Liver (tissue), 8 donors: ENCODE measurements at regions not wholly inside any gene's neighbourhood (a gene's known extent, or its start where the extent isn't known, plus 50 kb on each side); places are given as distances from the start of the nearest gene placed in this dataset.
A peak's percentile ranks its signal among the peaks of the same experiment; 100 is the strongest.

Source experiments
- DNase-seq: peaks from one replicate; pipeline ENCODE4 v3.0.0-alpha.2; 2017; ENCODE audit warnings: low spot score
- H3K27ac ChIP-seq, 2 donors: one replicate each; pipeline ENCODE4 v1.7.0; 2013; ENCODE audit warnings: inconsistent platforms in 2 of 2, low read length in 2 of 2, control low read depth in 1 of 2, low read depth in 1 of 2, mild to moderate bottlenecking in 1 of 2
- H3K27me3 ChIP-seq, 4 donors: one replicate each; pipeline versions ENCODE4 v1.6.1 to v1.7.0; 2013; ENCODE audit warnings: low read length in 3 of 4, inconsistent platforms in 1 of 4, mild to moderate bottlenecking in 1 of 4, moderate library complexity in 1 of 4; ENCODE audit not compliant: control insufficient read depth in 4 of 4, insufficient read depth in 4 of 4
- H3K36me3 ChIP-seq, 4 donors: one replicate each; pipeline versions ENCODE4 v1.6.1 to v1.7.0; 2013; ENCODE audit warnings: low read length in 3 of 4, mild to moderate bottlenecking in 3 of 4, low read depth in 1 of 4, moderate library complexity in 1 of 4; ENCODE audit not compliant: control insufficient read depth in 4 of 4, insufficient read depth in 3 of 4
- H3K4me1 ChIP-seq, 4 donors: one replicate each; pipeline versions ENCODE4 v1.6.1 to v1.7.0; 2013; ENCODE audit warnings: low read length in 3 of 4, mild to moderate bottlenecking in 3 of 4, moderate library complexity in 1 of 4; ENCODE audit not compliant: control insufficient read depth in 4 of 4, insufficient read depth in 4 of 4
- H3K4me3 ChIP-seq, 3 donors: one replicate each; pipeline versions ENCODE4 v1.6.1 to v1.7.0; 2013; ENCODE audit warnings: low read length in 3 of 3, control low read depth in 1 of 3, low read depth in 1 of 3, mild to moderate bottlenecking in 1 of 3
- H3K9ac ChIP-seq, 2 donors: one replicate each; pipeline ENCODE4 v1.7.0; 2013; ENCODE audit warnings: low read length in 2 of 2, mild to moderate bottlenecking in 2 of 2, moderate library complexity in 2 of 2, control low read depth in 1 of 2, low read depth in 1 of 2
- H3K9me3 ChIP-seq, 4 donors: one replicate each; pipeline versions ENCODE4 v1.6.1 to v1.7.0; 2013; ENCODE audit warnings: low read length in 3 of 4; ENCODE audit not compliant: control insufficient read depth in 4 of 4
- ATF3 ChIP-seq: IDR thresholded peaks from 2 replicates; pipeline ENCODE4 v1.6.1; 2016; ENCODE audit warnings: antibody characterized with exemption
- EGR1 ChIP-seq, 2 donors: IDR thresholded peaks; 2 replicates each; pipeline ENCODE4 v1.6.1; 2016 to 2018; ENCODE audit warnings: antibody characterized with exemption in 2 of 2, low read depth in 2 of 2
- FOXA1 ChIP-seq: IDR thresholded peaks from 2 replicates; pipeline ENCODE4 v1.6.1; 2016; ENCODE audit warnings: antibody characterized with exemption
- FOXA2 ChIP-seq: IDR thresholded peaks from 2 replicates; pipeline ENCODE4 v1.6.1; 2016; ENCODE audit warnings: antibody characterized with exemption
- GABPA ChIP-seq, 2 donors: IDR thresholded peaks in 1 of 2; conservative IDR thresholded peaks in 1 of 2; 2 replicates each; pipeline ENCODE4 v1.6.1; 2016; ENCODE audit warnings: antibody characterized with exemption in 2 of 2, mild to moderate bottlenecking in 1 of 2, moderate library complexity in 1 of 2
- HNF4A ChIP-seq, 2 donors: conservative IDR thresholded peaks; 2 replicates each; pipeline ENCODE4 v1.6.1; 2016; ENCODE audit warnings: antibody characterized with exemption in 2 of 2, mild to moderate bottlenecking in 2 of 2
- HNF4G ChIP-seq: IDR thresholded peaks from 2 replicates; pipeline ENCODE4 v1.6.1; 2016; ENCODE audit warnings: antibody characterized with exemption
- JUND ChIP-seq, 2 donors: IDR thresholded peaks; 2 replicates each; pipeline ENCODE4 v1.6.1; 2016; ENCODE audit warnings: antibody characterized with exemption in 2 of 2
- MAX ChIP-seq: IDR thresholded peaks from 2 replicates; pipeline ENCODE4 v1.6.1; 2016; ENCODE audit warnings: antibody characterized with exemption
- NR2F2 ChIP-seq: IDR thresholded peaks from 2 replicates; pipeline ENCODE4 v1.6.1; 2016; ENCODE audit warnings: antibody characterized with exemption
- RAD21 ChIP-seq, 2 donors: IDR thresholded peaks; 2 replicates each; pipeline ENCODE4 v1.6.1; 2016; ENCODE audit warnings: antibody characterized with exemption in 2 of 2, mild to moderate bottlenecking in 2 of 2
- RXRA ChIP-seq, 2 donors: IDR thresholded peaks; 2 replicates each; pipeline ENCODE4 v1.6.1; 2017 to 2018; ENCODE audit warnings: antibody characterized with exemption in 2 of 2, mild to moderate bottlenecking in 1 of 2
- SP1 ChIP-seq: IDR thresholded peaks from 2 replicates; pipeline ENCODE4 v1.6.1; 2018; ENCODE audit warnings: antibody characterized with exemption, mild to moderate bottlenecking
- TAF1 ChIP-seq: conservative IDR thresholded peaks from 2 replicates; pipeline ENCODE4 v1.6.1; 2016; ENCODE audit warnings: antibody characterized with exemption, mild to moderate bottlenecking
- YY1 ChIP-seq: IDR thresholded peaks from 2 replicates; pipeline ENCODE4 v1.6.1; 2016; ENCODE audit warnings: antibody characterized with exemption, mild to moderate bottlenecking
- ZBTB33 ChIP-seq: IDR thresholded peaks from 2 replicates; pipeline ENCODE4 v1.6.1; 2016; ENCODE audit warnings: antibody characterized with exemption
- WGBS: extraction: QIAGEN DNeasy Blood & Tissue Kit; methylation state at CpG from one replicate; pipeline ENCODE4 v1.1.7; 2013; 5-methylcytosine and 5-hydroxymethylcytosine counted together
- TF ChIP-seq, protein P1 (sequence below): IDR thresholded peaks from 2 replicates; pipeline ENCODE4 v1.6.1; 2016; ENCODE audit warnings: antibody characterized with exemption, mild to moderate bottlenecking
- TF ChIP-seq, protein P2 (sequence below): fragments of 150-350 bp; IDR thresholded peaks from 2 replicates; pipeline ENCODE4 v1.5.1; 2017; ENCODE audit warnings: improper control_type of control experiment, low read depth, low read length; ENCODE audit not compliant: missing input control
- donor health status: healthy.
- donor health status: healthy.
- donor health status: healthy.
- donor health status: healthy.
- donor health status: healthy.

- Histone ChIP-seq H3K4me3 (no peak overlapping the region), H3K9ac (no peak overlapping the region), H3K9me3 (no peaks in the 10 kb centered on the region), H3K4me1 (peaks cover 0 to 6% (median 1%) of the 10 kb centered on the region in 4 donors), H3K27ac (no peak overlapping the region), H3K27me3 (no peaks in the 10 kb centered on the region), H3K36me3 (no peaks in the 10 kb centered on the region)
- WGBS: 30% methylated on average over 1 of the region's 1 CpG
- TF ChIP-seq HNF4A (conservative IDR thresholded peaks at IDR 0.05) (peak in 1 of 2 donors; percentile 52), FOXA1 (peak; percentile 94), YY1 (peak; percentile 63), FOXA2 (peak; percentile 93), MAX (no peak)
- DNase-seq: no peak
Observed at GRCh38 chr16:51821527-51821926, 670.5 kb upstream of the SALL1 start.

- Histone ChIP-seq H3K27ac (no peak overlapping the region), H3K4me3 (no peak overlapping the region), H3K9ac (no peak overlapping the region), H3K9me3 (no peaks in the 10 kb centered on the region), H3K36me3 (no peaks in the 10 kb centered on the region), H3K4me1 (peaks cover 0 to 6% (median 1%) of the 10 kb centered on the region in 4 donors), H3K27me3 (no peaks in the 10 kb centered on the region)
- TF ChIP-seq GABPA (IDR thresholded peaks at IDR 0.05 in 1 of 2, conservative IDR thresholded peaks at IDR 0.05 in 1 of 2): no peak
- TF ChIP-seq FOXA2: no peak
- TF ChIP-seq EGR1 (IDR thresholded peaks at IDR 0.05; ENCODE audit: low read depth in 2 of 2): no peak
- no peak for TF ChIP-seq RXRA (IDR thresholded peaks at IDR 0.05)
- no peak for TF ChIP-seq HNF4G
- TF ChIP-seq YY1: no peak
- TF ChIP-seq HNF4A (conservative IDR thresholded peaks at IDR 0.05): no peak
- TF ChIP-seq NR2F2: no peak
- TF ChIP-seq FOXA1: no peak
- no peak for TF ChIP-seq TAF1
- TF ChIP-seq, protein P1, sequence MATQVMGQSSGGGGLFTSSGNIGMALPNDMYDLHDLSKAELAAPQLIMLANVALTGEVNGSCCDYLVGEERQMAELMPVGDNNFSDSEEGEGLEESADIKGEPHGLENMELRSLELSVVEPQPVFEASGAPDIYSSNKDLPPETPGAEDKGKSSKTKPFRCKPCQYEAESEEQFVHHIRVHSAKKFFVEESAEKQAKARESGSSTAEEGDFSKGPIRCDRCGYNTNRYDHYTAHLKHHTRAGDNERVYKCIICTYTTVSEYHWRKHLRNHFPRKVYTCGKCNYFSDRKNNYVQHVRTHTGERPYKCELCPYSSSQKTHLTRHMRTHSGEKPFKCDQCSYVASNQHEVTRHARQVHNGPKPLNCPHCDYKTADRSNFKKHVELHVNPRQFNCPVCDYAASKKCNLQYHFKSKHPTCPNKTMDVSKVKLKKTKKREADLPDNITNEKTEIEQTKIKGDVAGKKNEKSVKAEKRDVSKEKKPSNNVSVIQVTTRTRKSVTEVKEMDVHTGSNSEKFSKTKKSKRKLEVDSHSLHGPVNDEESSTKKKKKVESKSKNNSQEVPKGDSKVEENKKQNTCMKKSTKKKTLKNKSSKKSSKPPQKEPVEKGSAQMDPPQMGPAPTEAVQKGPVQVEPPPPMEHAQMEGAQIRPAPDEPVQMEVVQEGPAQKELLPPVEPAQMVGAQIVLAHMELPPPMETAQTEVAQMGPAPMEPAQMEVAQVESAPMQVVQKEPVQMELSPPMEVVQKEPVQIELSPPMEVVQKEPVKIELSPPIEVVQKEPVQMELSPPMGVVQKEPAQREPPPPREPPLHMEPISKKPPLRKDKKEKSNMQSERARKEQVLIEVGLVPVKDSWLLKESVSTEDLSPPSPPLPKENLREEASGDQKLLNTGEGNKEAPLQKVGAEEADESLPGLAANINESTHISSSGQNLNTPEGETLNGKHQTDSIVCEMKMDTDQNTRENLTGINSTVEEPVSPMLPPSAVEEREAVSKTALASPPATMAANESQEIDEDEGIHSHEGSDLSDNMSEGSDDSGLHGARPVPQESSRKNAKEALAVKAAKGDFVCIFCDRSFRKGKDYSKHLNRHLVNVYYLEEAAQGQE: no peak
- no peak for TF ChIP-seq ZBTB33
- no peak for TF ChIP-seq RAD21 (IDR thresholded peaks at IDR 0.05)
- no peak for TF ChIP-seq SP1
- no peak for TF ChIP-seq JUND (IDR thresholded peaks at IDR 0.05)
- TF ChIP-seq ATF3: no peak
- TF ChIP-seq MAX: no peak
- TF ChIP-seq, protein P2, sequence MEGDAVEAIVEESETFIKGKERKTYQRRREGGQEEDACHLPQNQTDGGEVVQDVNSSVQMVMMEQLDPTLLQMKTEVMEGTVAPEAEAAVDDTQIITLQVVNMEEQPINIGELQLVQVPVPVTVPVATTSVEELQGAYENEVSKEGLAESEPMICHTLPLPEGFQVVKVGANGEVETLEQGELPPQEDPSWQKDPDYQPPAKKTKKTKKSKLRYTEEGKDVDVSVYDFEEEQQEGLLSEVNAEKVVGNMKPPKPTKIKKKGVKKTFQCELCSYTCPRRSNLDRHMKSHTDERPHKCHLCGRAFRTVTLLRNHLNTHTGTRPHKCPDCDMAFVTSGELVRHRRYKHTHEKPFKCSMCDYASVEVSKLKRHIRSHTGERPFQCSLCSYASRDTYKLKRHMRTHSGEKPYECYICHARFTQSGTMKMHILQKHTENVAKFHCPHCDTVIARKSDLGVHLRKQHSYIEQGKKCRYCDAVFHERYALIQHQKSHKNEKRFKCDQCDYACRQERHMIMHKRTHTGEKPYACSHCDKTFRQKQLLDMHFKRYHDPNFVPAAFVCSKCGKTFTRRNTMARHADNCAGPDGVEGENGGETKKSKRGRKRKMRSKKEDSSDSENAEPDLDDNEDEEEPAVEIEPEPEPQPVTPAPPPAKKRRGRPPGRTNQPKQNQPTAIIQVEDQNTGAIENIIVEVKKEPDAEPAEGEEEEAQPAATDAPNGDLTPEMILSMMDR: no peak
- DNase-seq: no peak
- WGBS: 69% methylated on average over 4 of the region's 4 CpGs
Observed at GRCh38 chr16:51820176-51820575, 669.1 kb upstream of the SALL1 start.
